DOHH2 (cell line): ENCODE measurements at regions not wholly inside any gene's neighbourhood (a gene's known extent, or its start where the extent isn't known, plus 50 kb on each side); places are given as distances from the start of the nearest gene placed in this dataset.

Source experiments
- H3F3A ChIP-seq: fragments of 200-600 bp; sonication (generic), shearing (Covaris generic); 2 replicates; pipeline ENCODE4 v1.6.0; 2016; ENCODE audit warnings: antibody characterized with exemption, mild to moderate bottlenecking; ENCODE audit not compliant: control insufficient read depth, insufficient read depth
- H3K27ac ChIP-seq: fragments of 200-600 bp; sonication (generic); 2 replicates; pipeline ENCODE4 v1.5.1; 2014; ENCODE audit warnings: low read depth, mild to moderate bottlenecking, low read length, moderate library complexity
- H3K27me3 ChIP-seq: fragments of 200-600 bp; sonication (generic); 2 replicates; pipeline ENCODE4 v1.6.1; 2014; ENCODE audit warnings: mild to moderate bottlenecking, low read length, mixed read lengths; ENCODE audit not compliant: control insufficient read depth
- H3K36me3 ChIP-seq: fragments of 200-600 bp; sonication (generic); 2 replicates; pipeline ENCODE4 v1.6.1; 2014; ENCODE audit warnings: mild to moderate bottlenecking, low read length, moderate library complexity, mixed read lengths; ENCODE audit not compliant: control insufficient read depth
- H3K4me1 ChIP-seq: fragments of 200-600 bp; sonication (generic); 2 replicates; pipeline ENCODE4 v1.6.1; 2014; ENCODE audit warnings: mild to moderate bottlenecking, low read length, mixed read lengths; ENCODE audit not compliant: control insufficient read depth
- H3K4me2 ChIP-seq: fragments of 200-600 bp; sonication (generic); 2 replicates; pipeline ENCODE4 v1.6.0; 2014; ENCODE audit warnings: mild to moderate bottlenecking, low read length, moderate library complexity
- H3K4me3 ChIP-seq: fragments of 200-600 bp; sonication (generic); 2 replicates; pipeline ENCODE4 v1.5.1; 2014; ENCODE audit warnings: mild to moderate bottlenecking, low read length, mixed read lengths
- H3K79me2 ChIP-seq: fragments of 200-600 bp; sonication (generic); 2 replicates; pipeline ENCODE4 v1.6.1; 2014; ENCODE audit warnings: mild to moderate bottlenecking, low read length, mixed read lengths; ENCODE audit not compliant: control insufficient read depth
- H3K9me2 ChIP-seq: fragments of 200-600 bp; sonication (generic); replicated peaks from 2 replicates; pipeline ENCODE4 v1.6.1; 2014; ENCODE audit warnings: mild to moderate bottlenecking, low read length, mixed read lengths; ENCODE audit not compliant: control insufficient read depth
- H3K9me3 ChIP-seq: fragments of 200-600 bp; sonication (generic); 2 replicates; pipeline ENCODE4 v1.6.1; 2014; ENCODE audit warnings: antibody characterized with exemption, low read length, mixed read lengths; ENCODE audit not compliant: control insufficient read depth, insufficient read depth
- H4K20me1 ChIP-seq: fragments of 200-600 bp; sonication (generic); 2 replicates; pipeline ENCODE4 v1.6.0; 2014; ENCODE audit warnings: low read depth, mild to moderate bottlenecking, antibody characterized with exemption, low read length, moderate library complexity; ENCODE audit not compliant: control insufficient read depth, insufficient read depth
- CTCF ChIP-seq: fragments of 200-600 bp; sonication (generic); IDR thresholded peaks from one replicate; pipeline ENCODE4 v1.5.1; 2014; ENCODE audit warnings: antibody characterized with exemption, mild to moderate bottlenecking, low read depth, low read length; ENCODE audit not compliant: poor library complexity, severe bottlenecking
- EZH2phosphoT487 ChIP-seq: fragments of 200-600 bp; sonication (generic); IDR thresholded peaks from 2 replicates; pipeline ENCODE4 v1.6.1; 2017; ENCODE audit warnings: borderline replicate concordance, mild to moderate bottlenecking, antibody characterized with exemption, low read length, moderate library complexity, mixed read lengths

GRCh38 chr10:61071580-61071979 is 127.6 kb upstream of the RHOBTB1 start:
- Histone ChIP-seq H3K9me2 (no peaks in the 10 kb centered on the region), H3K27me3 (no peaks in the 10 kb centered on the region), H4K20me1 (no peaks in the 10 kb centered on the region), H3K4me1 (no peaks in the 10 kb centered on the region), H3K36me3 (no peaks in the 10 kb centered on the region), H3K4me3 (no peak overlapping the region), H3K27ac (no peak overlapping the region), H3K79me2 (no peaks in the 10 kb centered on the region), H3K9me3 (no peaks in the 10 kb centered on the region), H3F3A (no peaks in the 10 kb centered on the region), H3K4me2 (no peak overlapping the region)
- TF ChIP-seq CTCF (no peak), EZH2phosphoT487 (no peak)

- no peak overlapping the region for H3K27ac ChIP-seq
- H3K4me2 ChIP-seq = no peak overlapping the region
- TF ChIP-seq CTCF (no peak), EZH2phosphoT487 (no peak)
- no peaks in the 10 kb centered on the region for H3K36me3 ChIP-seq
- no peaks in the 10 kb centered on the region for H3K9me3 ChIP-seq
- H3K4me1 ChIP-seq = no peaks in the 10 kb centered on the region
- no peaks in the 10 kb centered on the region for H4K20me1 ChIP-seq
- H3K27me3 ChIP-seq = no peaks in the 10 kb centered on the region
- H3F3A ChIP-seq = no peaks in the 10 kb centered on the region
- no peak overlapping the region for H3K4me3 ChIP-seq
- no peaks in the 10 kb centered on the region for H3K79me2 ChIP-seq
- H3K9me2 ChIP-seq = no peaks in the 10 kb centered on the region
Measured at GRCh38 chr10:61068471-61068870, 124.5 kb upstream of the RHOBTB1 start.

- H3F3A ChIP-seq = no peaks in the 10 kb centered on the region
- no peak for TF ChIP-seq CTCF
- no peak for TF ChIP-seq EZH2phosphoT487
- no peaks in the 10 kb centered on the region for H3K4me1 ChIP-seq
- H3K4me3 ChIP-seq = no peak overlapping the region
- no peaks in the 10 kb centered on the region for H3K27me3 ChIP-seq
- no peaks in the 10 kb centered on the region for H3K79me2 ChIP-seq
- H3K9me2 ChIP-seq = no peaks in the 10 kb centered on the region
- no peaks in the 10 kb centered on the region for H4K20me1 ChIP-seq
- no peaks in the 10 kb centered on the region for H3K36me3 ChIP-seq
- no peak overlapping the region for H3K4me2 ChIP-seq
- H3K9me3 ChIP-seq = no peaks in the 10 kb centered on the region
- no peak overlapping the region for H3K27ac ChIP-seq
Measured at GRCh38 chr10:61067671-61068336, 123.8 kb upstream of the RHOBTB1 start.
